Left kidney (tissue), 1 donor: ENCODE measurements at regions not wholly inside any gene's neighbourhood (a gene's known extent, or its start where the extent isn't known, plus 50 kb on each side); places are given as distances from the start of the nearest gene placed in this dataset.

Source experiments
- DNase-seq: peaks from one replicate; pipeline ENCODE4 v3.0.0-alpha.2; 2013

DNA sequence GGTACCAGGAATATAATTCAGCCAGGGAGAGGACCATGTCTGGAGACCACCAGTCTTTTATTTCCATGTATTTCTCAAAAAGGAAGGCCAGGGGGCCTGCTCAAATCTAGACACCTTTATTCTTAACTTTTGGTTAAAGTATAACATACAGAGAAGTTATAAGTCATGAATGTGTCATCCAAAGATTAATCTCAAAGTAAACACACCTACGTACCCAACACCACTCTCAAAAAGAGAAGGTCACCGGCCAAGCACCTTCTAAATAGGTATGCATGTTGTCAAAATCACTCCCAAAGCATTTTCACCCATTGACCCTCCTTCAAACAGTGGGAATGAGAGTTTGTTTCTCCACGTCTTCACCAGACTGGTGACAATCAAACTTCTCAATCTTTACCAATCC, 60.0 kb upstream of the FZD10 start:
- no peak for DNase-seq

- DNase-seq = no peak
Observed at GRCh38 chr12:130104571-130105106, 57.6 kb upstream of the FZD10 start.

- no peak for DNase-seq
Observed at GRCh38 chr12:130109062-130109945, 53.0 kb upstream of the FZD10 start.

- no peak for DNase-seq
Observed at GRCh38 chr12:130110914-130111313, 51.4 kb upstream of the FZD10 start.

DNA sequence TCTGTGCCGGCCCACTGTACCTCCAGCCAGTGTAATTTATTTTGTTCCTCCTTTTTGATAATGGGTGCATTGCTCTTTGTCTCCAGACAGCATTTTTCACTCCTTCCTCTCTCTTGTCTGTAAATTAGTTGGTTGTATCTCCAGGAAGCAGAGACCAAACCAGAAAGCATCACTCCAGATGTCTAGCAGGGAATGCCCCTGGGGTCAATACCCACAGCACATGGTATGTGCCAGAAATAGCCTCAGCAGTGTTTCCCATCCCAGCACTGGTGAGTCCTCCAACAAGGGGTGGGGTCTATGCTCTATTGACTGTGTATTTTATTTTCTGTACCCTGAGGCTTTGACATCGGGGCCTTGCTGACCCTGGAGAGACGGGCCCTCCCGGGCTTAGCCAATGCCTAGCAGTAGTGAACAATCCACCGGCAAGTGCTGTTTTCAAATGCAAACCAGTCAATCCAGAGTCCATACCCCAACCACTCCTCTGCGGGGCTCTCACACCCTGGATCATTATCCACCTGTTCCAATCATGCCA, 50.2 kb upstream of the FZD10 start:
- DNase-seq = no peak
